Lung (tissue), 11 donors: ENCODE measurements at regions not wholly inside any gene's neighbourhood (a gene's known extent, or its start where the extent isn't known, plus 50 kb on each side); places are given as distances from the start of the nearest gene placed in this dataset.

Experiments
- ATAC-seq: fragments of 200-7000 bp; cut with Tn5 transposase; one replicate; pipeline ENCODE4 v1.9.1; 2020; ENCODE audit warnings: moderate number of reproducible peaks; ENCODE audit not compliant: insufficient read depth, low FRiP score
- DNase-seq, 3 donors: peaks; one replicate each; pipeline ENCODE4 v3.0.0-alpha.2; 2013 to 2017
- H3K27ac ChIP-seq, 2 donors: one replicate each; pipeline ENCODE4 v1.5.1; 2013; ENCODE audit warnings: mild to moderate bottlenecking in 2 of 2, moderate library complexity in 2 of 2, control low read depth in 1 of 2, inconsistent platforms in 1 of 2, low read depth in 1 of 2, low read length in 1 of 2
- H3K27me3 ChIP-seq, 3 donors: one replicate each; pipeline ENCODE4 v1.5.1; 2013; ENCODE audit warnings: low read length in 2 of 3; ENCODE audit not compliant: control insufficient read depth in 3 of 3, insufficient read depth in 3 of 3
- H3K36me3 ChIP-seq, 4 donors: one replicate each; pipeline ENCODE4 v1.5.1; 2013; ENCODE audit warnings: low read length in 4 of 4, mild to moderate bottlenecking in 1 of 4, moderate library complexity in 1 of 4; ENCODE audit not compliant: control insufficient read depth in 4 of 4, insufficient read depth in 4 of 4
- H3K4me1 ChIP-seq, 5 donors: one replicate each; pipeline ENCODE4 v1.5.1; 2013; ENCODE audit warnings: low read length in 5 of 5, mild to moderate bottlenecking in 2 of 5, moderate library complexity in 1 of 5; ENCODE audit not compliant: control insufficient read depth in 5 of 5, insufficient read depth in 5 of 5
- H3K4me3 ChIP-seq: one replicate; pipeline ENCODE4 v1.5.1; 2013; ENCODE audit warnings: mild to moderate bottlenecking, control low read depth, moderate library complexity
- H3K9ac ChIP-seq, 2 donors: one replicate each; pipeline ENCODE4 v1.5.1; 2013; ENCODE audit warnings: low read length in 2 of 2, control low read depth in 1 of 2; ENCODE audit not compliant: insufficient read depth in 1 of 2
- H3K9me3 ChIP-seq, 4 donors: one replicate each; pipeline ENCODE4 v1.5.1; 2013; ENCODE audit warnings: low read length in 3 of 4, mild to moderate bottlenecking in 1 of 4, moderate library complexity in 1 of 4; ENCODE audit not compliant: control insufficient read depth in 4 of 4, insufficient read depth in 3 of 4
- CTCF ChIP-seq: IDR thresholded peaks from 2 replicates; pipeline ENCODE4 v1.5.1; 2012; ENCODE audit warnings: mild to moderate bottlenecking; ENCODE audit errors: control extremely low read depth, extremely low read depth
- WGBS, 2 donors: extraction: QIAGEN DNeasy Blood & Tissue Kit; methylation state at CpG; one replicate each; pipeline ENCODE4 v1.1.7; 2013; 5-methylcytosine and 5-hydroxymethylcytosine counted together
- donor health status: control.
- donor health status: control.
- donor health status: Bipolar disorder and iron deficiency.
- donor health status: healthy.
- donor health status: DM: yes; HTN: yes; CAD: no.

GRCh38 chr14:44081146-44081545 is 425.9 kb downstream of the FSCB start:
- WGBS, 2 donors, result 81% methylated on average over 2 of the region's 2 CpGs
- Histone ChIP-seq H3K36me3 (no peaks in the 10 kb centered on the region), H3K27ac (no peak overlapping the region), H3K9ac (no peak overlapping the region), H3K9me3 (no peaks in the 10 kb centered on the region), H3K4me3 (no peak overlapping the region), H3K27me3 (no peaks in the 10 kb centered on the region), H3K4me1 (no peaks in the 10 kb centered on the region)
- ATAC-seq (no peak), DNase-seq (no peak)
- no peak for TF ChIP-seq CTCF

GRCh38 chr14:44070046-44070445 is 437.0 kb downstream of the FSCB start:
- Histone ChIP-seq H3K27ac (no peak overlapping the region), H3K4me1 (no peaks in the 10 kb centered on the region), H3K27me3 (no peaks in the 10 kb centered on the region), H3K9me3 (no peaks in the 10 kb centered on the region), H3K4me3 (no peak overlapping the region), H3K9ac (no peak overlapping the region), H3K36me3 (no peaks in the 10 kb centered on the region)
- TF ChIP-seq CTCF, result no peak
- no peak for ATAC-seq
- WGBS, 2 donors, result 89 to 90% methylated on average over 3 of the region's 3 CpGs
- no peak for DNase-seq

GRCh38 chr14:44053422-44053821 is 453.7 kb downstream of the FSCB start:
- H3K4me1 ChIP-seq, result no peaks in the 10 kb centered on the region
- ATAC-seq, result no peak

More at GRCh38 chr14:44053422-44053821, 453.7 kb downstream of the FSCB start:
- H3K4me3 ChIP-seq, result no peak overlapping the region
- H3K27me3 ChIP-seq, result no peaks in the 10 kb centered on the region
- no peak for TF ChIP-seq CTCF
- WGBS, 2 donors, result 71 to 82% methylated on average over 3 of the region's 3 CpGs
- no peaks in the 10 kb centered on the region for H3K36me3 ChIP-seq
- DNase-seq, result no peak
- no peaks in the 10 kb centered on the region for H3K9me3 ChIP-seq
- no peak overlapping the region for H3K9ac ChIP-seq
- H3K27ac ChIP-seq, result no peak overlapping the region
